GM23248 (cell line): ENCODE measurements at regions not wholly inside any gene's neighbourhood (a gene's known extent, or its start where the extent isn't known, plus 50 kb on each side); places are given as distances from the start of the nearest gene placed in this dataset.

Experiments used
- EZH2 ChIP-seq: fragments of 200-600 bp; sonication (generic); IDR thresholded peaks from 2 replicates; pipeline ENCODE4 v1.6.1; 2018; ENCODE audit warnings: antibody characterized with exemption, mild to moderate bottlenecking; ENCODE audit not compliant: insufficient read depth, poor library complexity, severe bottlenecking
- EZH2phosphoT487 ChIP-seq: fragments of 200-600 bp; sonication (generic); IDR thresholded peaks from 2 replicates; pipeline ENCODE4 v1.6.1; 2018; ENCODE audit warnings: antibody characterized with exemption, moderate library complexity, mild to moderate bottlenecking, low read depth; ENCODE audit not compliant: insufficient read depth

DNA sequence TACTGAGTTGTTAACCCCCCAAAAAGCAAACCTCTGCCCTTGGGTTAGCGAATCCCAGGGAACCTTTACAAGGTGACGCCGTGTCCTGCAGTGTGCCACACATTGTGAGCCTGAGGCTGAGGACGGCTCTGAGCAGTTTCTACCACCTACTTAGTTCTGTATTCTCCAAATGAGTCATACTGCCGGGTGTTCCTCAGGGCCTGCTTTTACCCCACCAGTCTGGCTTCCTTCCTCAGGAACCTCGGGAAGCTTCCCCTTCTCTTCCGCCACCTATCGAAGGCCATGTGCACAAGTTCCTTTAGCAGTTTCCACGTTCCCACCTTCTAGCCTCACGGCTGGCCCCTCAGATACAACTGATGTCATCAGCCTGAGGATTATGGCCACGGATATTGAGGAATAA lies 384.0 kb upstream of the TPM1 start:
- TF ChIP-seq EZH2 (no peak), EZH2phosphoT487 (no peak)
